ENCODE measurements at regions not wholly inside any gene's neighbourhood (a gene's known extent, or its start where the extent isn't known, plus 50 kb on each side); places are given as distances from the start of the nearest gene placed in this dataset.

GRCh38 chr2:2524348-2524941 lies 193.4 kb upstream of the MYT1L start:
- H3K56ac ChIP-seq (ENCODE audit: extremely low read depth, insufficient read depth, low read length): no peak overlapping the region
- H3K4me2 ChIP-seq (ENCODE audit: low read depth, low read length): no peak overlapping the region
- POLR2A ChIA-PET (ENCODE audit: unreplicated experiment): no interaction called here
- no peaks in the 10 kb centered on the region for H3K4me1 ChIP-seq (ENCODE audit: control insufficient read depth, insufficient read depth, low read length)
- DNase-seq (no peak), ATAC-seq (ENCODE audit: low read depth) (no peak)
- dilution Hi-C loops (cut with HindIII; ENCODE audit: low sequenced_read_pairs, unreplicated experiment) (no loop called here), intact Hi-C loops (cut with micrococcal nuclease) (no loop called here), in situ Hi-C loops (cut with MboI; ENCODE audit: low sequenced_read_pairs) (no loop called here)
- no peak overlapping the region for H2BK5ac ChIP-seq (ENCODE audit: low read depth, low read length, poor library complexity, severe bottlenecking)
- H2AFZ ChIP-seq (replicated peaks; ENCODE audit: low read length, poor library complexity): no peak overlapping the region
- H4K20me1 ChIP-seq (ENCODE audit: insufficient read depth, low read length): no peaks in the 10 kb centered on the region
- no peak overlapping the region for H2AK9ac ChIP-seq (replicated peaks; ENCODE audit: low read depth, low read length, poor library complexity)
- no peaks in the 10 kb centered on the region for H3K27me3 ChIP-seq (ENCODE audit: control insufficient read depth, insufficient read depth, low read length)
- no peak overlapping the region for H4K5ac ChIP-seq (ENCODE audit: low read depth, low read length)
- TF ChIP-seq NFE2L2 (IDR thresholded peaks at IDR 0.05; ENCODE audit: low read depth, low read length) (no peak), BHLHE40 (IDR thresholded peaks at IDR 0.05; ENCODE audit: low read depth, low read length) (no peak)
- no TSS peak for BruUV-seq (replicated peaks)
- H3K18ac ChIP-seq (ENCODE audit: low read depth, low read length): no peak overlapping the region
- H4K8ac ChIP-seq (ENCODE audit: low read depth in 2 of 2, low read length in 2 of 2): no peak overlapping the region
- H3K27ac ChIP-seq (ENCODE audit: insufficient read depth, low read length): no peak overlapping the region
- H2BK120ac ChIP-seq (ENCODE audit: low read depth, low read length): no peak overlapping the region
- H3K23ac ChIP-seq (ENCODE audit: low read depth, low read length): no peak overlapping the region
- 38% methylated on average over 4 of the region's 12 CpGs; no CpG with 5 or more reads in 1 of the 2 experiments for WGBS, 2 experiments (ENCODE audit: extremely low coverage in 2 of 2, insufficient read length in 1 of 2)
- H3K4ac ChIP-seq (ENCODE audit: low read depth, low read length): no peak overlapping the region
- H3K79me1 ChIP-seq (ENCODE audit: low read depth in 1 of 2, low read length in 2 of 2): no peaks in the 10 kb centered on the region
- peaks cover 37% of the 10 kb centered on the region for H3K9me3 ChIP-seq (ENCODE audit: control insufficient read depth, insufficient read depth, low read length)
- H4K91ac ChIP-seq (ENCODE audit: insufficient read depth, low read depth, low read length): no peak overlapping the region
- H3K9ac ChIP-seq (ENCODE audit: low read depth, low read length): no peak overlapping the region
- H3K14ac ChIP-seq (replicated peaks; ENCODE audit: low read depth, low read length): no peak overlapping the region
- H2BK20ac ChIP-seq (ENCODE audit: low read depth, low read length): no peak overlapping the region
- no peaks in the 10 kb centered on the region for H3K36me3 ChIP-seq (ENCODE audit: control insufficient read depth, insufficient read depth, low read length)
- CTCF ChIA-PET: no interaction called here
- no peak overlapping the region for H2BK15ac ChIP-seq (ENCODE audit: low read depth, low read length)
- H3K9me1 ChIP-seq (ENCODE audit: insufficient read depth, low read length): no peaks in the 10 kb centered on the region
- no peak overlapping the region for H2AK5ac ChIP-seq (ENCODE audit: low read depth, low read length)
- no peak overlapping the region for H3K4me3 ChIP-seq (ENCODE audit: insufficient read depth, low read depth, low read length)
